Stimulated activated CD4-positive, alpha-beta T cell treated with anti-CD3 and anti-CD28 coated beads, Interleukin-2, amount 100 ng/mL, for 24 hours (primary cell): ENCODE measurements at regions not wholly inside any gene's neighbourhood (a gene's known extent, or its start where the extent isn't known, plus 50 kb on each side); places are given as distances from the start of the nearest gene placed in this dataset.
"Not testable (repeated sequence)": the region's sequence is repeated elsewhere in the genome, so short reads cannot be mapped to it uniquely, and the experiment has no call there.

ENCODE experiments used
- DNase-seq, 2 donors: peaks; one replicate each; pipeline ENCODE4 v3.0.0-alpha.2; 2020

DNA sequence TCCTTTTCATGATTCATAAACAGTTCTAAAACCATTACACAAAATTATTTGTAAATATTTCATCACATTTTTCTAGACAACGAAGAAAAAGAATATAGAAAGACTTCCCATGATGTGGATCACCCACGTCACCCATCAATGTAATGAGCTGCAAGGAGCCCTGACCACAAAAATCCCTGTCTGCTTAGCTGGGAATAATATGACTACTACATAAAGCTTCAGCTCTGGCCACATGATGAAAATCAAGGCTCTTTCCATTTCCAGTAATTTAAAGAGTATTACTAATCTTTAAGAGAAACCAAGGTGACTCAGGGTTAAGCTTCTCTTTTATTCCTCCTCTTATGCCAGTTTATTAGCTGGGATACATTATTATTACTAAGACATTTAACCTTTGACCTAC, 180.8 kb upstream of the CACNA2D1 start:
- DNase-seq: no peak

DNA sequence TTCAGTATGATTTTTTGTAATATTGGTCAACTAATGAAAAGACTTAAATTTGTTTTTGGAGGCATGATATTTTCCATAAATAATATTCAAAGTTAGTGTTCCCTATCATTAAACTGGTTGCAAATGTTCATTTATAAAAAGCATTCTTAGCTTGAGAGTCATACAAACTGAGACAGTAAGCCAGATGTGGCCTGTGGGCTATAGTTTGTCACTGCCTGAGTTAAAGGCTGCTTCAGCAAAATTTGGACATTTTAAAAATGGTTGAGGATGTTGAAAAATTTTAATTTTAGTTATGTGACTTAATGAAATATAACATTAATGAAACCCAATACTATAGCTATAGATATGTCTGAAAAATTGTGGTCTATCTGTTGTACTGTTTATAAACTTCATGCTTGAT, 180.2 kb upstream of the CACNA2D1 start:
- DNase-seq: no peak

- no peak for DNase-seq
Observed at GRCh38 chr7:82617156-82617555, 173.6 kb upstream of the CACNA2D1 start.

- DNase-seq: no peak
Observed at GRCh38 chr7:82616059-82616728, 172.6 kb upstream of the CACNA2D1 start.

GRCh38 chr7:82615527-82615926, 171.9 kb upstream of the CACNA2D1 start:
- no peak for DNase-seq

- no peak for DNase-seq
Observed at GRCh38 chr7:82609746-82610145, 166.2 kb upstream of the CACNA2D1 start.

GRCh38 chr7:82605247-82605864, 161.8 kb upstream of the CACNA2D1 start:
- no peak for DNase-seq

DNA sequence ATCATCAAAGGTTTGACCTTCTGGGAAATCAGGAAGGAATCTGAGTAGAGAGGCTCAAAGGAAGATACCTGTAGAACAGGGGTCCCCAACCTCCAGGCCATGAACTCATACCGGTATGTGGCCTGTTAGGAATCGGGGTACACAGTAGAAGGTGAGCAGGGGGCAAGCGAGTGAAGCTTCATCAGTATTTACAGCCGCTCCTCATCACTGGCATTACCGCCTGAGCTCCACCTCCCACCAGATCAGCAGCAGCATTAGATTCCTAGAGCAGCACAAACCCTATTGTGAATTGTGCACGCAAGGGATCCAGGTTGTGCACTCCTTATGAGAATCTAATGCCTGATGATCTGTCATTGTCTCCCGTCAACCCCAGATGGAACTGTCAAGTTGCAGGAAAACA, 158.5 kb upstream of the CACNA2D1 start:
- DNase-seq: no peak

- DNase-seq: no peak
Observed at GRCh38 chr7:82600531-82600930, 157.0 kb upstream of the CACNA2D1 start.

GRCh38 chr7:82599895-82600294, 156.3 kb upstream of the CACNA2D1 start:
- DNase-seq: no peak

GRCh38 chr7:82598958-82599357, 155.4 kb upstream of the CACNA2D1 start:
- no peak for DNase-seq

DNA sequence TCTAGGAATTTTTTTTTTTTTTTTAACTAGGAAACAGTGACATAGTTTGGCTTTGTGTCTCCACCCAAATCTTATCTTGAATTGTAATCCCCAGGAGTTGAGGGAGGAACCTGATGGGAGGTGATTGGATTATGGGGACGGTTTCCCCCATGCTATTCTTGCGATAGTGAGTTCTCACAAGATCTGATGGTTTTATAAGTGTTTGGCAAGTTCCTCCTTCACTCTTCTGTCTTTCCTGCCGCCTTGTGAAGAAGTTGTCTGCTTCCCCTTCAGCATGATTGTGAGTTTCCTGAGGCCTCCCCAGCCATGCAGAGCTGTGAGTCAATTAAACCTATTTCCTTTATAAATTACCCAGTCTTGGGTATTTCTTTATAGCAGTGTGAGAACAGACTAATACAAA, 152.2 kb upstream of the CACNA2D1 start:
- not testable (repeated sequence) for DNase-seq

GRCh38 chr7:82595176-82595575, 151.6 kb upstream of the CACNA2D1 start:
- DNase-seq: no peak

- no peak for DNase-seq
Observed at GRCh38 chr7:82594665-82595064, 151.1 kb upstream of the CACNA2D1 start.

- no peak for DNase-seq
Observed at GRCh38 chr7:82593780-82594179, 150.2 kb upstream of the CACNA2D1 start.

DNA sequence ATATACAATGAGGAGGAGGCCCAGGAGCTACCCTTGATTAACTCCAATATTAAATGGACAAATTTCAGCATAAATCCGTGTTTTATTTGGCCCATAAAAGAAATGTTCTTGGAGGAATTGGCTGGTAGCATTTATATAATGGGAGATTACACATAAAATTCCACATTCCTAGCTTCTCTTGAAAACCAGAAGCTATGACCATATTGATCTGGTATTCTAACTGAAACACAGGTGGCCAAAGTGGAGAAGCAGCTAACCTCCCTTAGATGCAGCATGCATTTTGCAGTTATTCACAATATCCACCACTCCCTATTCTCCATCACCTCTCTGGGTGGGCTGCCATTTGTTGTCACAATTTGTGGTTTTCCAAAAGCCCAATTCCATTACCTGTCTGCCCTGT, 148.8 kb upstream of the CACNA2D1 start:
- DNase-seq: no peak

DNA sequence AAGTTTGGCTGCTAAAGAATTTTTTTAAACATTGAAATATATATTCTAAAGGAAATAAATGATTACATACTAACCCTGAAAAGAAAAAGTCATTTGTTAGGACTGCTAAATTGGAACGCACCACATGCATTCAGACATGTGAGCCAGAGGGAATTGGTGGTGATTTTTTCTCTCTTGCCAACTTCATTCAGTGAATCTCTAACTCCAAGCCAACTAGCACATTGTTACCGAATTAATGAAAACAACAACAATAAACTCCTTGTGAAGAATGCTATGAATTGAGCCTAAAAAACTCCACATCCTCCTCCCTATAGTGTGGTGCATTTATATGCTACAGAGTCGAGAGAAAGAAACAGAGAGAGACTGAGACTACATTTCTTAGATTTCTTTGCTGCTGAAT, 135.5 kb upstream of the CACNA2D1 start:
- DNase-seq: no peak

DNA sequence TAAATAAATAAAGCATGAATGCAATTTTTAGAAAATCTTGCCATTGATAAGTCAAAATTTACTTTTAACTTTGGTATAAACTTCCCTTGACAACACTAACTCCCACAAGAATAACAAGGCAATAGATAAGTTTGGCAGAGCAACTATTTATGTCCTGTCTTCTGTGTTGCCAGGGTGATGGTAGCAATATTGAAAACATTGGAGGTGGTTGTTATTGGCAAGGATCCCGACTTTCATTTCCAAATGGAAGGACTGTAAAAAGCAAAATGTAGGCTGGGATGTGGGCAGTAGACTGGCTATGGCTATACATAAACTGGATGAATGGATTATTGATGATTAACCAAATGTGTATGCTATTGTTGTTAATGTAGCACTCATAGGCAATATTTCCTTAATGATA, 134.9 kb upstream of the CACNA2D1 start:
- no peak for DNase-seq

DNA sequence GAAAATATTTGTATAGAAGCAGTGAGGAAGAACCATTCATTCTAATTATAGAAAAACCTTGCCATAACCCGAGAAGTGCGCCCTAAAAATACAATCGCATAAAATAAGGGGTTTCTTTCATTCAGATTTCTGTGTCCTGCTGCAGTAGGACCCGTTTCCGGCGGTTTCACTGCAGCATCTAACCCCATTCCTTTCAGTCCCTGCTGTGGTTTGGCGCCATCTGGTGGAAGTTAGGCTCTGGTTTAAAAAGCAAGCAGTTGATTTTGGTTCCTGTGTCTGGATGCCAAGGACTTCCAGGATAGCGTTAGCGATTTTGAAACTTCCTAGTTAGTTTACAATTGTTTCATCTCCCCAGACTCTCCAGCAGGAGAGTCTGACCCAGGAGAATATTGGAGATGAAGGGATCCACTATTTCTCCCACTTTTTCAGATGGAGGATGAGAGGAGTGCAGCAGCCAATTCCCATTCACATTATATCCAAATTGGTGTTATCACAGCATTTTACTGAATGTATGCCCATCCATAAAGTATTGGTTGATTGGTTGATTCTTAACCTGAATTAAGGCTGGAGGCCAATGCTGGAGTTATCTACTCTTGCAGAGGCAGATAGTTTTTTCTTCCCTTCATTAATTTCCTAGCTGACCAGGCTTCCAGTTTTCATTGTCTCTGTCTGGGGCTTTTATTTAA, 128.8 kb upstream of the CACNA2D1 start:
- peak; percentile 69 to 77 for DNase-seq

GRCh38 chr7:82571047-82571446, 127.5 kb upstream of the CACNA2D1 start:
- DNase-seq: not testable (repeated sequence)

DNA sequence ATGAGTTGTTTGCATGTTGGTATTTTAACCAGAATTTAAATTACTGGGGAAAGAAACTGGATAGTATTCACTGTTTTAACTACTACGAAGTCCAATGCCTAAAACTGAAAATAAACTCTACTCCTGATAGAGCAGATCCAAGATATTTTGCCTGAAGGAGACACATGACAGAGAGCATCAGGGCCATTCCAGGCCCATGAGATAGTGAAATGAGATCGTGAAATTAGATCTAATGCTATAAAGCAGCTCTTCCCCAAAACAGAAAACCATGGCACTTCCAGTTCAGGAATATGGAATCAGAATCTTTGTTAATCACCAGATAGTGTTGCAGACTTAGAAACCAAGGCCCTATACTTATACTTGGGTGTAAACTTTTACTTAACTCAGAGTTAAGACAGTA, 124.3 kb upstream of the CACNA2D1 start:
- no peak for DNase-seq

GRCh38 chr7:82567356-82567755, 123.8 kb upstream of the CACNA2D1 start:
- DNase-seq: no peak

GRCh38 chr7:82566752-82567151, 123.2 kb upstream of the CACNA2D1 start:
- DNase-seq: no peak

DNA sequence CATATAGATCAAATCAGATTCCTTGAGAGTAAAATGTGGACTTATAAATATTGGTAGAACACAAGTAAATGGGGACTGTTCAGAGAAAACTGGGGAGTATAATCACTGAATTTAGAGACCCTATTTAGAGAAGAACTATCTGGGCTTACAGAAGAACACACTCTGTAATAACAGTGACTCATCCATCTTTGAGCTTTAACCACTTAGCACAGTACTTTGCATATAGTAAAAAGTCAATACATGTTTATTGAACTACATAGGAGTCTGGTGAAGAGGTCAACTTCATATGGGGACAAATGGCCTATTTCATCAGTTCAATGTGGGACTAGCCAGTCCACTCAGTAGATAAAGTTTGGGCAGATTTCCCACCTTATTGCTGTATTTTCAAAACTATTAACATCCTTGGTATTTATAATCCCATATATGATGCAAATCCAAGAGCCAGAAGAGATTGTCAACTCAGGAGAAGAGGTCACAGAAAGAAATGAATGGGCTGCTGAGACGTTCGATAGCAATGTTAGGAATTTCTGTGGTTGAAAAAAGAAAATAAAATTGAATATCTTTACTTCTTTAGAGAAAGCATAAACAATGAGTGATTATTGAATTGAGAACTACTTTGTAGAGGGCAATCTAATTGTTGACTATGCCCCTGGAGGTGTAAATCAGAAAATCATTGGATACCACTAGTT, 119.3 kb upstream of the CACNA2D1 start:
- no peak for DNase-seq
